ENCODE measurements at regions not wholly inside any gene's neighbourhood (a gene's known extent, or its start where the extent isn't known, plus 50 kb on each side); places are given as distances from the start of the nearest gene placed in this dataset.

DNA sequence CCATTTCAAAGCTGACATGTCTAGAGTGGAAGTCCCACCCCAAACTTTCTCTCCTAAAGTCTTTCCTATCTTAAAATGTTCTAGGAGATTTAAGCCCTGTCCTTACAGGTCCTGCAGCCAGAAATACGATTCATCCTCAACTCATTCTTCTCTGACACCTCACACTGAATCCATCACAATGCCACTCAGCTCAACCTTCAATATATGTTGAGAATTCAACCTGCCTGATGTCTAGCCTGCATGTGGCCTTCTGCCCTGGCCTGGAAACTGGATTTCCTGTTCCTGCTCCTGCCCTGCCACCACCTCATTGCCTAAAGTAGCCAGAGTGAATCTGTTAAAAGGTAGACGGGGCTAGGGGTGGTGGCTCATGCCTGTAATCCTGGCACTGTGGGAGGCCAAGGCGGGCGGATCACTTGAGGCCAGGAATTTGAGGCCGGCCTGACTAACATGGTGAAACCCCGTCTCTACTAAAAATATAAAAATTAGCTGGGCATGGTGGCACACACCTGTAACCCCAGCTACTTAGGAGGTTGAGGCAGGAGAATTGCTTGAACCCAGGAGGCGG is 345.9 kb downstream of the CDH26 start:
- no peaks in the 10 kb centered on the region for H3K4me1 Mint-ChIP-seq (ENCODE audit: unreplicated experiment)
- no peaks in the 10 kb centered on the region for H3K36me3 Mint-ChIP-seq (ENCODE audit: unreplicated experiment)
- H3K27me3 Mint-ChIP-seq (ENCODE audit: unreplicated experiment): no peaks in the 10 kb centered on the region
- no peak overlapping the region for H3K4me3 Mint-ChIP-seq (ENCODE audit: unreplicated experiment)
- no peak for DNase-seq (ENCODE audit: extremely low spot score, unreplicated experiment)
- no peak for TF ChIP-seq CTCF (IDR thresholded peaks at IDR 0.05)
- H3K9me3 Mint-ChIP-seq (ENCODE audit: unreplicated experiment): no peaks in the 10 kb centered on the region
- H3K27ac Mint-ChIP-seq (ENCODE audit: unreplicated experiment): no peak overlapping the region

DNA sequence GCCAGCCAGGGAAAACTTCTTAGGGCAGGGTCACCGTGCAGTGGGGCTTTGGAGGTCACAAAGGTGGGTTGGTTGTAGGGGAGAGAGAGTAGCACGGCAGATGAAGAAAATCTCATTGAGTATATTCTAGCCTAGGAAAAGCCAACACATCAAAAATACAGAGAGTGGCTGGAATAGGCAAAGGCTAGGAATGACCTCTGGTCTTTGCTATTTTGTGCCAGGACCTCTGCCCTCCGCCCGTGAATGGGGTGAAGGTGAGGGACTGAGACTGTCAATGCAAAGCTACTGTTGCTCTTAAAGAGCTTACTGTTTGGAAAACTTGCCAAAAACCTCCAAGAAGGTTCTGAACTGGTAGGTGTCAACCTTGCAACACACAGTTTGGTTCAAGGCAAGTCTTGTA is 346.7 kb downstream of the CDH26 start:
- Mint-ChIP-seq H3K27ac (ENCODE audit: unreplicated experiment) (no peak overlapping the region), H3K36me3 (ENCODE audit: unreplicated experiment) (no peaks in the 10 kb centered on the region), H3K27me3 (ENCODE audit: unreplicated experiment) (no peaks in the 10 kb centered on the region), H3K9me3 (ENCODE audit: unreplicated experiment) (no peaks in the 10 kb centered on the region), H3K4me1 (ENCODE audit: unreplicated experiment) (no peaks in the 10 kb centered on the region), H3K4me3 (ENCODE audit: unreplicated experiment) (no peak overlapping the region)
- TF ChIP-seq CTCF (IDR thresholded peaks at IDR 0.05): no peak
- no peak for DNase-seq (ENCODE audit: extremely low spot score, unreplicated experiment)

DNA sequence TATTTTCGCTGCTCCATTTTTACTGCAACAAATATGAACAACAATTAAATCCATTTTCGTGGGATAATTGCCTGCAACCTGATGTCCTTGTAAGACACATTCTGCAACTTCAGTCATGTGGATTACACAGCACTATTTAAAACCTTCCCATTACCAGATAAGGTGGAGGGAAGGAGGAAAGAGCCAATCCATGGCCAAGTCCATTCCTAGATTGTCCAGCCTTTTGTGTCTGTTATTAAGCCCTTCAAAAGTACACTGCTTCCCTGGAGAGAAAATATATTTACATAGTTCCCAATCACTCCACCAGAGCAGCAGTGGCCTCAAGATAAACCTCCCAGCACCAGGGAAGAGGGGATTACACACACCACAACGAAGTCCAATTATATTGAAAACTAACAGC is 347.9 kb downstream of the CDH26 start:
- H3K4me1 Mint-ChIP-seq (ENCODE audit: unreplicated experiment): no peaks in the 10 kb centered on the region
- no peaks in the 10 kb centered on the region for H3K9me3 Mint-ChIP-seq (ENCODE audit: unreplicated experiment)
- no peak for DNase-seq (ENCODE audit: extremely low spot score, unreplicated experiment)
- no peak for TF ChIP-seq CTCF (IDR thresholded peaks at IDR 0.05)
- H3K4me3 Mint-ChIP-seq (ENCODE audit: unreplicated experiment): no peak overlapping the region
- no peak overlapping the region for H3K27ac Mint-ChIP-seq (ENCODE audit: unreplicated experiment)
- H3K36me3 Mint-ChIP-seq (ENCODE audit: unreplicated experiment): no peaks in the 10 kb centered on the region
- no peaks in the 10 kb centered on the region for H3K27me3 Mint-ChIP-seq (ENCODE audit: unreplicated experiment)

- Mint-ChIP-seq H3K9me3 (ENCODE audit: unreplicated experiment) (no peaks in the 10 kb centered on the region), H3K4me3 (ENCODE audit: unreplicated experiment) (no peak overlapping the region)
Observed at GRCh38 chr20:60306551-60306950, 348.3 kb downstream of the CDH26 start.

More at GRCh38 chr20:60306551-60306950, 348.3 kb downstream of the CDH26 start:
- Mint-ChIP-seq H3K4me1 (ENCODE audit: unreplicated experiment) (no peaks in the 10 kb centered on the region), H3K27me3 (ENCODE audit: unreplicated experiment) (no peaks in the 10 kb centered on the region), H3K27ac (ENCODE audit: unreplicated experiment) (no peak overlapping the region), H3K36me3 (ENCODE audit: unreplicated experiment) (no peaks in the 10 kb centered on the region)
- TF ChIP-seq CTCF (IDR thresholded peaks at IDR 0.05): no peak
- no peak for DNase-seq (ENCODE audit: extremely low spot score, unreplicated experiment)
